T-cell (primary cell): ENCODE measurements at regions not wholly inside any gene's neighbourhood (a gene's known extent, or its start where the extent isn't known, plus 50 kb on each side); places are given as distances from the start of the nearest gene placed in this dataset.

Experiments used
- ATAC-seq, 4 experiments: fragments of 200-7000 bp in 3 of 4; fragments of 150-1000 bp in 1 of 4; cut with Tn5 transposase; replicated peaks in 1 of 4; 1 replicate in 3 of 4; 2 replicates in 1 of 4; pipeline ENCODE4 v1.10.0; 2021; ENCODE audit warnings: moderate library complexity in 3 of 4, mild to moderate bottlenecking in 2 of 4, moderate number of reproducible peaks in 1 of 4
- CTCF ChIA-PET, 2 donors: fragments of 300-600 bp; sonication (Branson Sonifier 250); formaldehyde crosslinking; loops; one replicate each; lab custom pipeline; 2022; ENCODE audit warnings: antibody characterized with exemption in 2 of 2; lab: Charles Lee
- POLR2A ChIA-PET, 2 donors: fragments of 300-600 bp; sonication (Branson Sonifier 250); formaldehyde crosslinking; loops; one replicate each; lab custom pipeline; 2022; ENCODE audit warnings: antibody characterized with exemption in 2 of 2; lab: Charles Lee
- DNase-seq, 35 experiments: peaks; one replicate each; pipeline versions ENCODE4 v3.0.0 to v3.0.0-alpha.2; 2013 to 2023
- H3K27ac ChIP-seq: one replicate; pipeline ENCODE4 v1.5.1; 2013; ENCODE audit warnings: low read length
- H3K27me3 ChIP-seq, 2 experiments: replicated peaks in 1 of 2; 1 replicate in 1 of 2; 2 replicates in 1 of 2; pipeline versions ENCODE4 v1.6.1 to v1.7.0; 2013; ENCODE audit warnings: low read length in 1 of 2, mixed read lengths in 1 of 2; ENCODE audit not compliant: control insufficient read depth in 2 of 2, insufficient read depth in 2 of 2; ENCODE audit errors: extremely low read depth in 1 of 2
- H3K36me3 ChIP-seq, 2 donors: 1 replicate in 1 of 2; 2 replicates in 1 of 2; pipeline versions ENCODE4 v1.6.1 to v1.7.0; 2013; ENCODE audit warnings: low read length in 1 of 2; ENCODE audit not compliant: control insufficient read depth in 2 of 2, insufficient read depth in 1 of 2; ENCODE audit errors: extremely low read depth in 1 of 2
- H3K4me1 ChIP-seq, 2 experiments: 1 replicate in 1 of 2; 2 replicates in 1 of 2; pipeline versions ENCODE4 v1.6.1 to v1.7.0; 2013; ENCODE audit warnings: low read length in 2 of 2, mixed read lengths in 1 of 2; ENCODE audit not compliant: insufficient read depth in 2 of 2, control insufficient read depth in 1 of 2; ENCODE audit errors: extremely low read depth in 1 of 2
- H3K4me3 ChIP-seq, 2 donors: 1 replicate in 1 of 2; 2 replicates in 1 of 2; pipeline versions ENCODE4 v1.5.1 to v1.7.0; 2013; ENCODE audit warnings: mild to moderate bottlenecking in 2 of 2, low read length in 1 of 2, moderate library complexity in 1 of 2; ENCODE audit not compliant: control insufficient read depth in 1 of 2; ENCODE audit errors: extremely low read depth in 1 of 2
- H3K9me3 ChIP-seq: 2 replicates; pipeline ENCODE4 v1.7.0; 2013
- H3K27ac Mint-ChIP-seq, 2 donors: one replicate each; pipeline ENCODE4 v1.8.0; 2020 to 2021; ENCODE audit warnings: mild to moderate bottlenecking in 2 of 2, mixed read lengths in 2 of 2
- H3K27me3 Mint-ChIP-seq, 2 donors: one replicate each; pipeline ENCODE4 v1.8.0; 2021 to 2022; ENCODE audit warnings: mixed read lengths in 2 of 2
- H3K36me3 Mint-ChIP-seq: one replicate; pipeline ENCODE4 v1.8.0; 2021; ENCODE audit warnings: mixed read lengths
- H3K4me1 Mint-ChIP-seq, 3 donors: one replicate each; pipeline ENCODE4 v1.8.0; 2020 to 2022; ENCODE audit warnings: mixed read lengths in 3 of 3, mild to moderate bottlenecking in 1 of 3
- H3K4me3 Mint-ChIP-seq, 3 donors: one replicate each; pipeline ENCODE4 v1.8.0; 2020 to 2022; ENCODE audit warnings: mild to moderate bottlenecking in 3 of 3, mixed read lengths in 3 of 3, moderate library complexity in 3 of 3
- H3K9me3 Mint-ChIP-seq, 3 donors: one replicate each; pipeline ENCODE4 v1.8.0; 2020 to 2022; ENCODE audit warnings: mixed read lengths in 3 of 3
- WGBS: methylation state at CpG from one replicate; pipeline ENCODE4 v1.1.5; 2013; ENCODE audit warnings: missing lambda C conversion rate; ENCODE audit not compliant: insufficient coverage; 5-methylcytosine and 5-hydroxymethylcytosine counted together

- no peaks in the 10 kb centered on the region for H3K4me1 Mint-ChIP-seq
- H3K9me3 ChIP-seq, result no peaks in the 10 kb centered on the region
- peaks cover 10 to 11% (median 10%) of the 10 kb centered on the region in 3 donors for H3K9me3 Mint-ChIP-seq
- H3K27ac ChIP-seq, result no peak overlapping the region
- DNase-seq, result no peak
- 83% methylated on average over 3 of the region's 5 CpGs for WGBS
- no peak overlapping the region for H3K4me3 Mint-ChIP-seq
- POLR2A ChIA-PET, result no interaction called here
- H3K27ac Mint-ChIP-seq, result no peak overlapping the region
- ATAC-seq, result no peak
- H3K27me3 Mint-ChIP-seq, result no peaks in the 10 kb centered on the region
- no peaks in the 10 kb centered on the region for H3K4me1 ChIP-seq
- no peaks in the 10 kb centered on the region for H3K36me3 ChIP-seq
- H3K27me3 ChIP-seq, result no peaks in the 10 kb centered on the region
- no peak overlapping the region for H3K4me3 ChIP-seq
- no peaks in the 10 kb centered on the region for H3K36me3 Mint-ChIP-seq
- CTCF ChIA-PET, result no interaction called here
Measured at GRCh38 chr11:41666951-41667653, 207.7 kb upstream of the LRRC4C start.

- H3K4me3 Mint-ChIP-seq, result no peak overlapping the region
- no peaks in the 10 kb centered on the region for H3K4me1 Mint-ChIP-seq
- Histone ChIP-seq H3K9me3 (no peaks in the 10 kb centered on the region), H3K27me3 (no peaks in the 10 kb centered on the region), H3K27ac (no peak overlapping the region), H3K4me1 (no peaks in the 10 kb centered on the region), H3K36me3 (no peaks in the 10 kb centered on the region), H3K4me3 (no peak overlapping the region)
- no peak for ATAC-seq
- H3K9me3 Mint-ChIP-seq, result peaks cover 0 to 17% (median 17%) of the 10 kb centered on the region in 3 donors
- no peak for DNase-seq
- CTCF ChIA-PET, result no interaction called here
- no peaks in the 10 kb centered on the region for H3K36me3 Mint-ChIP-seq
- POLR2A ChIA-PET, result no interaction called here
- H3K27me3 Mint-ChIP-seq, result no peaks in the 10 kb centered on the region
- no CpG with 5 or more reads among the region's 1 CpG for WGBS
- H3K27ac Mint-ChIP-seq, result no peak overlapping the region
Measured at GRCh38 chr11:41675205-41675604, 215.8 kb upstream of the LRRC4C start.

GRCh38 chr11:41713030-41713429 lies 253.6 kb upstream of the LRRC4C start:
- Mint-ChIP-seq H3K4me1 (no peaks in the 10 kb centered on the region), H3K9me3 (peaks cover 10 to 26% (median 18%) of the 10 kb centered on the region in 3 donors), H3K36me3 (no peaks in the 10 kb centered on the region), H3K27me3 (no peaks in the 10 kb centered on the region), H3K27ac (no peak overlapping the region), H3K4me3 (no peak overlapping the region)
- H3K9me3 ChIP-seq, result peaks cover 2% of the 10 kb centered on the region
- ChIA-PET CTCF (no interaction called here), POLR2A (no interaction called here)
- H3K27me3 ChIP-seq, result no peaks in the 10 kb centered on the region
- DNase-seq (no peak), ATAC-seq (no peak)
- H3K36me3 ChIP-seq, result no peaks in the 10 kb centered on the region
- WGBS, result 90% methylated on average over 2 of the region's 3 CpGs
- H3K27ac ChIP-seq, result no peak overlapping the region
- no peaks in the 10 kb centered on the region for H3K4me1 ChIP-seq
- H3K4me3 ChIP-seq, result no peak overlapping the region

- Mint-ChIP-seq H3K27me3 (no peaks in the 10 kb centered on the region), H3K27ac (no peak overlapping the region), H3K4me3 (no peak overlapping the region), H3K36me3 (no peaks in the 10 kb centered on the region), H3K9me3 (peaks cover 10 to 24% (median 18%) of the 10 kb centered on the region in 3 donors), H3K4me1 (no peaks in the 10 kb centered on the region)
- CTCF ChIA-PET, result no interaction called here
- Histone ChIP-seq H3K27ac (no peak overlapping the region), H3K9me3 (peaks cover 2% of the 10 kb centered on the region), H3K4me3 (no peak overlapping the region), H3K36me3 (no peaks in the 10 kb centered on the region), H3K27me3 (no peaks in the 10 kb centered on the region), H3K4me1 (no peaks in the 10 kb centered on the region)
- DNase-seq, result no peak
- ATAC-seq, result no peak
- POLR2A ChIA-PET, result no interaction called here
- 88% methylated on average over 1 of the region's 2 CpGs for WGBS
Measured at GRCh38 chr11:41714101-41714500, 254.6 kb upstream of the LRRC4C start.

GRCh38 chr11:41716862-41717261 lies 257.4 kb upstream of the LRRC4C start:
- Histone ChIP-seq H3K4me1 (no peaks in the 10 kb centered on the region), H3K27me3 (no peaks in the 10 kb centered on the region), H3K4me3 (no peak overlapping the region), H3K36me3 (no peaks in the 10 kb centered on the region), H3K9me3 (peaks cover 2% of the 10 kb centered on the region), H3K27ac (no peak overlapping the region)
- H3K27ac Mint-ChIP-seq, result no peak overlapping the region
- no peaks in the 10 kb centered on the region for H3K36me3 Mint-ChIP-seq
- no peak overlapping the region for H3K4me3 Mint-ChIP-seq
- POLR2A ChIA-PET, result no interaction called here
- no peaks in the 10 kb centered on the region for H3K4me1 Mint-ChIP-seq
- CTCF ChIA-PET, result no interaction called here
- peaks cover 10 to 30% (median 17%) of the 10 kb centered on the region in 3 donors for H3K9me3 Mint-ChIP-seq
- WGBS, result 100% methylated on average over 1 of the region's 3 CpGs
- DNase-seq, result no peak
- H3K27me3 Mint-ChIP-seq, result no peaks in the 10 kb centered on the region
- ATAC-seq, result no peak

GRCh38 chr11:41720761-41721160 lies 261.3 kb upstream of the LRRC4C start:
- no peak overlapping the region for H3K27ac Mint-ChIP-seq
- Histone ChIP-seq H3K27ac (no peak overlapping the region), H3K9me3 (no peaks in the 10 kb centered on the region), H3K4me1 (no peaks in the 10 kb centered on the region), H3K36me3 (no peaks in the 10 kb centered on the region), H3K4me3 (no peak overlapping the region), H3K27me3 (no peaks in the 10 kb centered on the region)
- DNase-seq, result no peak
- H3K4me3 Mint-ChIP-seq, result no peak overlapping the region
- peaks cover 16 to 36% (median 21%) of the 10 kb centered on the region in 3 donors for H3K9me3 Mint-ChIP-seq
- no peaks in the 10 kb centered on the region for H3K36me3 Mint-ChIP-seq
- POLR2A ChIA-PET, result interaction anchor here in 1 of 2 donors (0.5 kb wide), 1 partner anchor 29 kb away, joined by 4 read pairs; no protein-coding TSS in a partner anchor
- WGBS, result no CpG with 5 or more reads among the region's 2 CpGs
- no peaks in the 10 kb centered on the region for H3K27me3 Mint-ChIP-seq
- H3K4me1 Mint-ChIP-seq, result no peaks in the 10 kb centered on the region
- ATAC-seq, result no peak
- CTCF ChIA-PET, result no interaction called here
